ENCODE measurements at regions not wholly inside any gene's neighbourhood (a gene's known extent, or its start where the extent isn't known, plus 50 kb on each side); places are given as distances from the start of the nearest gene placed in this dataset.

DNA sequence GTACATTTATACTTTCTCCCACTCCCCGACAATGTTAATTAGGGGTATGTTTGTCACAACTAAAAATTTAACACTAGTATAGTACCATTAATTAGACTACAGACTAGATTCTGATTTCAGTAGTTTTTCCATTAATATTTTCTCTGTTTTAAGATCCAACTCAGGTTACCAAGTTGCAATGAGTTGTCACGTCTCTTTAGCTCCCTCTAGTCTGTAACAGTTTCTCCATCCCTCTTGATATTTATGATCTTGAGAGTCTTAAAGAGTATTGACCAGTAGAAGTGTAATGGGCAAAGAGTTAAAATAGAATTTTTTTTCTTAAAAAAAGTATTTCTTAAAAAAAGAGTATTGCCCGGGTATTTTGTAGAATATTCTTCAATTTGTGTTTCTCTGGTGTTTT, 598.1 kb downstream of the TBC1D4 start:
- no peaks in the 10 kb centered on the region for H3K27me3 Mint-ChIP-seq (ENCODE audit: insufficient read depth, low read depth, poor library complexity)
- no peaks in the 10 kb centered on the region for H4K20me1 ChIP-seq (replicated peaks; ENCODE audit: insufficient read depth)
- H3K4me3 ChIP-seq, result no peak overlapping the region
- H3F3A ChIP-seq (replicated peaks; ENCODE audit: low read depth), result no peaks in the 10 kb centered on the region
- H3K9me2 ChIP-seq (ENCODE audit: insufficient read depth), result no peaks in the 10 kb centered on the region
- H3K79me2 ChIP-seq (replicated peaks; ENCODE audit: insufficient read depth), result no peaks in the 10 kb centered on the region
- no peak overlapping the region for H3K27ac ChIP-seq (ENCODE audit: low read depth)
- no peaks in the 10 kb centered on the region for H3K36me3 Mint-ChIP-seq (ENCODE audit: low read depth)
- H3K4me1 Mint-ChIP-seq, result no peaks in the 10 kb centered on the region
- H3K27ac Mint-ChIP-seq, result no peak overlapping the region
- H3K4me1 ChIP-seq (ENCODE audit: insufficient read depth), result no peaks in the 10 kb centered on the region
- no peak for TF ChIP-seq POLR2AphosphoS5 (IDR thresholded peaks at IDR 0.05; ENCODE audit: low read depth)
- TF ChIP-seq ZNF331 (CRISPR knock-in tag; IDR thresholded peaks at IDR 0.05; ENCODE audit: low read depth), result no peak
- TF ChIP-seq, protein P1, sequence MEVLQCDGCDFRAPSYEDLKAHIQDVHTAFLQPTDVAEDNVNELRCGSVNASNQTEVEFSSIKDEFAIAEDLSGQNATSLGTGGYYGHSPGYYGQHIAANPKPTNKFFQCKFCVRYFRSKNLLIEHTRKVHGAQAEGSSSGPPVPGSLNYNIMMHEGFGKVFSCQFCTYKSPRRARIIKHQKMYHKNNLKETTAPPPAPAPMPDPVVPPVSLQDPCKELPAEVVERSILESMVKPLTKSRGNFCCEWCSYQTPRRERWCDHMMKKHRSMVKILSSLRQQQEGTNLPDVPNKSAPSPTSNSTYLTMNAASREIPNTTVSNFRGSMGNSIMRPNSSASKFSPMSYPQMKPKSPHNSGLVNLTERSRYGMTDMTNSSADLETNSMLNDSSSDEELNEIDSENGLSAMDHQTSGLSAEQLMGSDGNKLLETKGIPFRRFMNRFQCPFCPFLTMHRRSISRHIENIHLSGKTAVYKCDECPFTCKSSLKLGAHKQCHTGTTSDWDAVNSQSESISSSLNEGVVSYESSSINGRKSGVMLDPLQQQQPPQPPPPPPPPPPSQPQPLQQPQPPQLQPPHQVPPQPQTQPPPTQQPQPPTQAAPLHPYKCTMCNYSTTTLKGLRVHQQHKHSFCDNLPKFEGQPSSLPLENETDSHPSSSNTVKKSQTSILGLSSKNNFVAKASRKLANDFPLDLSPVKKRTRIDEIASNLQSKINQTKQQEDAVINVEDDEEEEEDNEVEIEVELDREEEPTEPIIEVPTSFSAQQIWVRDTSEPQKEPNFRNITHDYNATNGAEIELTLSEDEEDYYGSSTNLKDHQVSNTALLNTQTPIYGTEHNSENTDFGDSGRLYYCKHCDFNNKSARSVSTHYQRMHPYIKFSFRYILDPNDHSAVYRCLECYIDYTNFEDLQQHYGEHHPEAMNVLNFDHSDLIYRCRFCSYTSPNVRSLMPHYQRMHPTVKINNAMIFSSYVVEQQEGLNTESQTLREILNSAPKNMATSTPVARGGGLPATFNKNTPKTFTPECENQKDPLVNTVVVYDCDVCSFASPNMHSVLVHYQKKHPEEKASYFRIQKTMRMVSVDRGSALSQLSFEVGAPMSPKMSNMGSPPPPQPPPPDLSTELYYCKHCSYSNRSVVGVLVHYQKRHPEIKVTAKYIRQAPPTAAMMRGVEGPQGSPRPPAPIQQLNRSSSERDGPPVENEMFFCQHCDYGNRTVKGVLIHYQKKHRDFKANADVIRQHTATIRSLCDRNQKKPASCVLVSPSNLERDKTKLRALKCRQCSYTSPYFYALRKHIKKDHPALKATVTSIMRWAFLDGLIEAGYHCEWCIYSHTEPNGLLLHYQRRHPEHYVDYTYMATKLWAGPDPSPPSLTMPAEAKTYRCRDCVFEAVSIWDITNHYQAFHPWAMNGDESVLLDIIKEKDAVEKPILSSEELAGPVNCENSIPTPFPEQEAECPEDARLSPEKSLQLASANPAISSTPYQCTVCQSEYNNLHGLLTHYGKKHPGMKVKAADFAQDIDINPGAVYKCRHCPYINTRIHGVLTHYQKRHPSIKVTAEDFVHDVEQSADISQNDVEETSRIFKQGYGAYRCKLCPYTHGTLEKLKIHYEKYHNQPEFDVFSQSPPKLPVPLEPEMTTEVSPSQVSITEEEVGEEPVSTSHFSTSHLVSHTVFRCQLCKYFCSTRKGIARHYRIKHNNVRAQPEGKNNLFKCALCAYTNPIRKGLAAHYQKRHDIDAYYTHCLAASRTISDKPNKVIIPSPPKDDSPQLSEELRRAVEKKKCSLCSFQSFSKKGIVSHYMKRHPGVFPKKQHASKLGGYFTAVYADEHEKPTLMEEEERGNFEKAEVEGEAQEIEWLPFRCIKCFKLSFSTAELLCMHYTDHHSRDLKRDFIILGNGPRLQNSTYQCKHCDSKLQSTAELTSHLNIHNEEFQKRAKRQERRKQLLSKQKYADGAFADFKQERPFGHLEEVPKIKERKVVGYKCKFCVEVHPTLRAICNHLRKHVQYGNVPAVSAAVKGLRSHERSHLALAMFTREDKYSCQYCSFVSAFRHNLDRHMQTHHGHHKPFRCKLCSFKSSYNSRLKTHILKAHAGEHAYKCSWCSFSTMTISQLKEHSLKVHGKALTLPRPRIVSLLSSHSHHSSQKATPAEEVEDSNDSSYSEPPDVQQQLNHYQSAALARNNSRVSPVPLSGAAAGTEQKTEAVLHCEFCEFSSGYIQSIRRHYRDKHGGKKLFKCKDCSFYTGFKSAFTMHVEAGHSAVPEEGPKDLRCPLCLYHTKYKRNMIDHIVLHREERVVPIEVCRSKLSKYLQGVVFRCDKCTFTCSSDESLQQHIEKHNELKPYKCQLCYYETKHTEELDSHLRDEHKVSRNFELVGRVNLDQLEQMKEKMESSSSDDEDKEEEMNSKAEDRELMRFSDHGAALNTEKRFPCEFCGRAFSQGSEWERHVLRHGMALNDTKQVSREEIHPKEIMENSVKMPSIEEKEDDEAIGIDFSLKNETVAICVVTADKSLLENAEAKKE (CRISPR knock-in tag; IDR thresholded peaks at IDR 0.05), result no peak
- TF ChIP-seq, protein P2, sequence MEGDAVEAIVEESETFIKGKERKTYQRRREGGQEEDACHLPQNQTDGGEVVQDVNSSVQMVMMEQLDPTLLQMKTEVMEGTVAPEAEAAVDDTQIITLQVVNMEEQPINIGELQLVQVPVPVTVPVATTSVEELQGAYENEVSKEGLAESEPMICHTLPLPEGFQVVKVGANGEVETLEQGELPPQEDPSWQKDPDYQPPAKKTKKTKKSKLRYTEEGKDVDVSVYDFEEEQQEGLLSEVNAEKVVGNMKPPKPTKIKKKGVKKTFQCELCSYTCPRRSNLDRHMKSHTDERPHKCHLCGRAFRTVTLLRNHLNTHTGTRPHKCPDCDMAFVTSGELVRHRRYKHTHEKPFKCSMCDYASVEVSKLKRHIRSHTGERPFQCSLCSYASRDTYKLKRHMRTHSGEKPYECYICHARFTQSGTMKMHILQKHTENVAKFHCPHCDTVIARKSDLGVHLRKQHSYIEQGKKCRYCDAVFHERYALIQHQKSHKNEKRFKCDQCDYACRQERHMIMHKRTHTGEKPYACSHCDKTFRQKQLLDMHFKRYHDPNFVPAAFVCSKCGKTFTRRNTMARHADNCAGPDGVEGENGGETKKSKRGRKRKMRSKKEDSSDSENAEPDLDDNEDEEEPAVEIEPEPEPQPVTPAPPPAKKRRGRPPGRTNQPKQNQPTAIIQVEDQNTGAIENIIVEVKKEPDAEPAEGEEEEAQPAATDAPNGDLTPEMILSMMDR (conservative IDR thresholded peaks at IDR 0.05; ENCODE audit: low read depth in 2 of 2), result peak; percentile 16 to 37; a peak in 2 of 4 replicates
- no peak overlapping the region for H2AFZ ChIP-seq
- H3K9me3 Mint-ChIP-seq, result peaks cover 2% of the 10 kb centered on the region; the same call in 1 of the 3 replicates
- peak; percentile 11 for DNase-seq (ENCODE audit: low spot score)
- no peak for ATAC-seq
- H3K4me2 ChIP-seq, result no peak overlapping the region
- no peaks in the 10 kb centered on the region for H3K27me3 ChIP-seq (ENCODE audit: insufficient read depth)
- H3K36me3 ChIP-seq (ENCODE audit: insufficient read depth), result no peaks in the 10 kb centered on the region
- no peak overlapping the region for H3K4me3 Mint-ChIP-seq
